ENCODE measurements at regions not wholly inside any gene's neighbourhood (a gene's known extent, or its start where the extent isn't known, plus 50 kb on each side); places are given as distances from the start of the nearest gene placed in this dataset.

DNA sequence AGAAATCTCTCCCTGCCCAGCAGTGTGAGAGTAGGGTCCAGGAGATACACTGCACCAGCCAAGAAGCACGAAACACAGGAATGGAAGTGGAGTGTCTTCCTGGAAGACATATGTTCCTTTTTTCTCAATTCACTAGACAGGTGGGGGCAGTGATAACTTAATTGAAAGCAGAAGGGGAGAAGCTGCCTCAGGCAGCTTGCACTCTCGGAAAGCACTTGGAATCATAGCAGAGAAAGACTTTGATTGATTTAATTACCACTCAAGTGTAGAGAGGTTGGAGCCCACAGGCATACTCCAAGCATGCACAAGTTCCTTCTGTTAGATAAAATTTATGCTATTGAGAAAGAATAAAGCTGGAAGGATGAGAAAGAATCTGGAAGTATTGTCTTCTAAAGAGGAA lies 249.4 kb downstream of the SLITRK6 start:
- TF ChIP-seq, protein P1, sequence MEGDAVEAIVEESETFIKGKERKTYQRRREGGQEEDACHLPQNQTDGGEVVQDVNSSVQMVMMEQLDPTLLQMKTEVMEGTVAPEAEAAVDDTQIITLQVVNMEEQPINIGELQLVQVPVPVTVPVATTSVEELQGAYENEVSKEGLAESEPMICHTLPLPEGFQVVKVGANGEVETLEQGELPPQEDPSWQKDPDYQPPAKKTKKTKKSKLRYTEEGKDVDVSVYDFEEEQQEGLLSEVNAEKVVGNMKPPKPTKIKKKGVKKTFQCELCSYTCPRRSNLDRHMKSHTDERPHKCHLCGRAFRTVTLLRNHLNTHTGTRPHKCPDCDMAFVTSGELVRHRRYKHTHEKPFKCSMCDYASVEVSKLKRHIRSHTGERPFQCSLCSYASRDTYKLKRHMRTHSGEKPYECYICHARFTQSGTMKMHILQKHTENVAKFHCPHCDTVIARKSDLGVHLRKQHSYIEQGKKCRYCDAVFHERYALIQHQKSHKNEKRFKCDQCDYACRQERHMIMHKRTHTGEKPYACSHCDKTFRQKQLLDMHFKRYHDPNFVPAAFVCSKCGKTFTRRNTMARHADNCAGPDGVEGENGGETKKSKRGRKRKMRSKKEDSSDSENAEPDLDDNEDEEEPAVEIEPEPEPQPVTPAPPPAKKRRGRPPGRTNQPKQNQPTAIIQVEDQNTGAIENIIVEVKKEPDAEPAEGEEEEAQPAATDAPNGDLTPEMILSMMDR (IDR thresholded peaks at IDR 0.05; ENCODE audit: borderline replicate concordance, extremely low read depth, low read length, poor library complexity, severe bottlenecking): no peak
- TF ChIP-seq EZH2 (IDR thresholded peaks at IDR 0.05; ENCODE audit: borderline replicate concordance, low read depth, low read length, severe bottlenecking): no peak
